ENCODE measurements at regions not wholly inside any gene's neighbourhood (a gene's known extent, or its start where the extent isn't known, plus 50 kb on each side); places are given as distances from the start of the nearest gene placed in this dataset.

DNA sequence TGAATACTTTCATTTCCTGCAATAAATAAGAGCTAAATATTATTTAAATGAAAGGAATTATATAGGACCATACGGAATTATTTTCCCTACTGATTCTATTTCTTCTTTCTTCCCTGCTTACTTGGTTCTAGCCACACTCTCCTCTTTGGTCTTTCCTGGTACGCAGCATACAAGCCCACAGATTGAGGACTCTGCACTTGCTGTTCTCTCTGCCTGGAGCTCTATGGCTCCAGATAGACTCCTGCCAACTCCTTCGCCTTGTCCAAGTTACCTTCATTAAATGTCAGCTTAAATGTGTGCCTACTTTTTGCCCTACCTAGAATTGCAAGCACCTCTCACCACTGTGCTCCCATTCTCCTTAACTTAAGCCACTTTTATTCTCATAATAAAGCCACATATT, 203.4 kb downstream of the MDFIC start:
- BruUV-seq (replicated peaks), result no TSS peak
- Histone ChIP-seq H3K27ac (ENCODE audit: low read depth, low read length, poor library complexity, severe bottlenecking) (no peak overlapping the region), H3K36me3 (ENCODE audit: insufficient read depth, low read length, poor library complexity, severe bottlenecking) (no peaks in the 10 kb centered on the region), H3K27me3 (replicated peaks; ENCODE audit: insufficient read depth, low read depth, low read length, poor library complexity) (no peaks in the 10 kb centered on the region), H3K4me3 (ENCODE audit: low read depth, low read length, poor library complexity, severe bottlenecking) (no peak overlapping the region), H3K4me1 (ENCODE audit: insufficient read depth, low read length, poor library complexity, severe bottlenecking) (peaks cover 39% of the 10 kb centered on the region), H3K9me3 (ENCODE audit: low read depth, low read length, poor library complexity, severe bottlenecking) (no peaks in the 10 kb centered on the region)
- DNase-seq (ENCODE audit: low spot score), result no peak
- intact Hi-C loops (cut with micrococcal nuclease; ENCODE audit: unreplicated experiment), result no loop called here
- POLR2A ChIA-PET (ENCODE audit: low non-redundant PET), result no interaction called here
- no peak for TF ChIP-seq EZH2 (IDR thresholded peaks at IDR 0.05; ENCODE audit: borderline replicate concordance, low read depth, low read length, poor library complexity, severe bottlenecking)
- TF ChIP-seq, protein P1, sequence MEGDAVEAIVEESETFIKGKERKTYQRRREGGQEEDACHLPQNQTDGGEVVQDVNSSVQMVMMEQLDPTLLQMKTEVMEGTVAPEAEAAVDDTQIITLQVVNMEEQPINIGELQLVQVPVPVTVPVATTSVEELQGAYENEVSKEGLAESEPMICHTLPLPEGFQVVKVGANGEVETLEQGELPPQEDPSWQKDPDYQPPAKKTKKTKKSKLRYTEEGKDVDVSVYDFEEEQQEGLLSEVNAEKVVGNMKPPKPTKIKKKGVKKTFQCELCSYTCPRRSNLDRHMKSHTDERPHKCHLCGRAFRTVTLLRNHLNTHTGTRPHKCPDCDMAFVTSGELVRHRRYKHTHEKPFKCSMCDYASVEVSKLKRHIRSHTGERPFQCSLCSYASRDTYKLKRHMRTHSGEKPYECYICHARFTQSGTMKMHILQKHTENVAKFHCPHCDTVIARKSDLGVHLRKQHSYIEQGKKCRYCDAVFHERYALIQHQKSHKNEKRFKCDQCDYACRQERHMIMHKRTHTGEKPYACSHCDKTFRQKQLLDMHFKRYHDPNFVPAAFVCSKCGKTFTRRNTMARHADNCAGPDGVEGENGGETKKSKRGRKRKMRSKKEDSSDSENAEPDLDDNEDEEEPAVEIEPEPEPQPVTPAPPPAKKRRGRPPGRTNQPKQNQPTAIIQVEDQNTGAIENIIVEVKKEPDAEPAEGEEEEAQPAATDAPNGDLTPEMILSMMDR (conservative IDR thresholded peaks at IDR 0.05; ENCODE audit: low read depth, low read length), result no peak
- CTCF ChIA-PET, result no interaction called here

DNA sequence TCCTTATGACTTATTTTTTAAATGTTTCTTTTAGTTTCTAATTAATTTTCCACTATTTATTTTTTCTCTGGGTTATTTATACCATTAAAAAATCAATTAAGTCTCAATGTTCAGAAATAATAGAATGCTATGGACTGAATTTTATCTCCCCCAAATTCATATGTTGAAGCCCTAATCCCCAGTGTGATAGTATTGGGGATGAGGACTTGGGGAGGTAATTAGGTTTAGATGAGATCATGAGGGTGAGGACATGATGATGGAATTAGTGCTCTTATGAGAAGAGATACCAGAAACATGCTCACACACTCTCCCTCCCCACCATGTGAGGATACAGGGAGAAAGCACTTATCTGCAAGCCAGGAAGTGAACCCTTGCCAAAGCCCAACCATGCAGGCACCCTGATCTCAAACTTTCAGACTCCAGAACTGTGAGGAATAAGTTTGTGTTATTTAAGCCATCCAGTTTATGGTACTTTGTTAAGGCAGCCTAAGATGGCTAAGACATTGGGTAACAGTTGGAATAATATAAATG, 202.6 kb downstream of the MDFIC start:
- peak; percentile 69 for DNase-seq (ENCODE audit: low spot score)
- Histone ChIP-seq H3K27ac (ENCODE audit: low read depth, low read length, poor library complexity, severe bottlenecking) (no peak overlapping the region), H3K36me3 (ENCODE audit: insufficient read depth, low read length, poor library complexity, severe bottlenecking) (no peaks in the 10 kb centered on the region), H3K4me1 (ENCODE audit: insufficient read depth, low read length, poor library complexity, severe bottlenecking) (peaks cover 39% of the 10 kb centered on the region), H3K27me3 (replicated peaks; ENCODE audit: insufficient read depth, low read depth, low read length, poor library complexity) (no peaks in the 10 kb centered on the region), H3K4me3 (ENCODE audit: low read depth, low read length, poor library complexity, severe bottlenecking) (no peak overlapping the region), H3K9me3 (ENCODE audit: low read depth, low read length, poor library complexity, severe bottlenecking) (no peaks in the 10 kb centered on the region)
- CTCF ChIA-PET, result no interaction called here
- POLR2A ChIA-PET (ENCODE audit: low non-redundant PET), result no interaction called here
- no peak for TF ChIP-seq EZH2 (IDR thresholded peaks at IDR 0.05; ENCODE audit: borderline replicate concordance, low read depth, low read length, poor library complexity, severe bottlenecking)
- intact Hi-C loops (cut with micrococcal nuclease; ENCODE audit: unreplicated experiment), result loop anchor here (5.0 kb wide), 1 partner anchor 192 kb away; no protein-coding TSS in a partner anchor
- no TSS peak for BruUV-seq (replicated peaks)

DNA sequence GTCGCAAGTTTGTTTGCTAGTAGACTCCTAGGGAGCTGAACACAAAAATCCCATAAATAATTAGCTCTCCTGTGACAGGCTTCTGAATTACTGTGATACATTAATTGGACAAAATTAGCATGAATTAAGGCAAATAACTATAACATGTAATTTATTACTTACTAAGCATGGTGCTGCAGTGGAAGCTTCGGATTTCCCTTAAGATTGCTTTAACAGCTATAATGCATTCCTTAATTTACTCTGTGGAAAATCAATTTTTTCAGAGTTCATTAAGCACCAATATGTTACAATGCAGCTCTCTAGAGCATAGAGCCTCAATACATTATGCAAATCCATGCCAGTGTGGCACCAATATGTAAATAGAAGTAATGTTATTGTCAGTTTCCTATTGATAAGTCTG, 201.5 kb downstream of the MDFIC start:
- CTCF ChIA-PET, result no interaction called here
- BruUV-seq (replicated peaks), result no TSS peak

More for the DNA sequence above, 201.5 kb downstream of the MDFIC start:
- H3K27me3 ChIP-seq (replicated peaks; ENCODE audit: insufficient read depth, low read depth, low read length, poor library complexity), result no peaks in the 10 kb centered on the region
- intact Hi-C loops (cut with micrococcal nuclease; ENCODE audit: unreplicated experiment), result loop anchor here (5.0 kb wide), 1 partner anchor 191 kb away; no protein-coding TSS in a partner anchor
- POLR2A ChIA-PET (ENCODE audit: low non-redundant PET), result no interaction called here
- no peak for TF ChIP-seq EZH2 (IDR thresholded peaks at IDR 0.05; ENCODE audit: borderline replicate concordance, low read depth, low read length, poor library complexity, severe bottlenecking)
- TF ChIP-seq, protein P1 (conservative IDR thresholded peaks at IDR 0.05; ENCODE audit: low read depth, low read length), result no peak
- H3K36me3 ChIP-seq (ENCODE audit: insufficient read depth, low read length, poor library complexity, severe bottlenecking), result no peaks in the 10 kb centered on the region
- DNase-seq (ENCODE audit: low spot score), result peak; percentile 41
- H3K9me3 ChIP-seq (ENCODE audit: low read depth, low read length, poor library complexity, severe bottlenecking), result no peaks in the 10 kb centered on the region
- H3K4me1 ChIP-seq (ENCODE audit: insufficient read depth, low read length, poor library complexity, severe bottlenecking), result peaks cover 39% of the 10 kb centered on the region
- peak overlapping the region; percentile 49 for H3K27ac ChIP-seq (ENCODE audit: low read depth, low read length, poor library complexity, severe bottlenecking)
- no peak overlapping the region for H3K4me3 ChIP-seq (ENCODE audit: low read depth, low read length, poor library complexity, severe bottlenecking)

Measured in A673 (cell line).